Lower leg skin (tissue), 4 donors: ENCODE measurements at regions not wholly inside any gene's neighbourhood (a gene's known extent, or its start where the extent isn't known, plus 50 kb on each side); places are given as distances from the start of the nearest gene placed in this dataset.

ENCODE experiments used
- DNase-seq, 2 donors: peaks; one replicate each; pipeline ENCODE4 v3.0.0-alpha.2; 2019; ENCODE audit warnings: low spot score in 2 of 2
- H3K4me3 ChIP-seq: fragments of 200-600 bp; sonication (generic); 2 replicates; pipeline ENCODE4 v1.5.1; 2017; ENCODE audit warnings: mild to moderate bottlenecking, low read depth; ENCODE audit not compliant: poor library complexity, severe bottlenecking
- POLR2A ChIP-seq, 2 donors: fragments of 450-650 bp; IDR thresholded peaks; one replicate each; pipeline ENCODE4 v1.6.1; 2016 to 2017; ENCODE audit warnings: antibody characterized with exemption in 2 of 2, mild to moderate bottlenecking in 1 of 2, moderate library complexity in 1 of 2
- WGBS, 2 donors: methylation state at CpG; one replicate each; pipeline ENCODE4 v1.1.5; 2018; 5-methylcytosine and 5-hydroxymethylcytosine counted together
- intact Hi-C: fragments of 100-400 bp; cut with DNase I; formaldehyde crosslinking; loops from one replicate; pipeline ENCODE4 v1.15.0; 2023; ENCODE audit warnings: low total_unique reads
- TF ChIP-seq, protein P1 (sequence below), 3 donors: fragments of 450-650 bp; IDR thresholded peaks; one replicate each; pipeline ENCODE4 v1.5.1; 2016; ENCODE audit warnings: antibody characterized with exemption in 3 of 3, mild to moderate bottlenecking in 3 of 3, moderate library complexity in 2 of 3

DNA sequence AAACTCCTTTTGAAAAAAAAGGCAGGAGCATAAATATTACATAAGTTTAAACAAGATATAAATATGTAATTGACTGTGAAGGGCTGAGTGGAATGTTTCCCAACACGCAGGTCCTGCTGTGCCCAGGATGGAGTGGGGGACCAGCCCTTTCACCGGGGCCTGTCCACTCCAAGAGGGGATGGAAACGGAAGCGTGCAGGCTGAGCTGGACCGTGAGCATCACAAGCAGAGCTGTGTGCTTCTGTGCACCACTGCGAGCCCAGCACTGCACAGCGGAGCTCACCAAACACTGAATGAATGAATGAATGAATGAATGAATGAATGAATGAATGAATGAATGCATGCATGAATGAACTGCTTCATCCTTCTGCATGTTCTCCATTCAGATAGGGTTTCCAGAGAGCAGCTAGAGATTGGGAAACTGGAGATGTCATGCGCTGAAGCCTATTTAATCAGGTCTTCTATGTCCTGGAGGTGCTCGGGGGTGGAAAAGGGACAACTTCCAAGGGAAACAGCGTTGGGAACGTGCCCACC lies 157.7 kb downstream of the ANKRD60 start:
- TF ChIP-seq POLR2A (IDR thresholded peaks at IDR 0.05), result no peak
- TF ChIP-seq, protein P1, sequence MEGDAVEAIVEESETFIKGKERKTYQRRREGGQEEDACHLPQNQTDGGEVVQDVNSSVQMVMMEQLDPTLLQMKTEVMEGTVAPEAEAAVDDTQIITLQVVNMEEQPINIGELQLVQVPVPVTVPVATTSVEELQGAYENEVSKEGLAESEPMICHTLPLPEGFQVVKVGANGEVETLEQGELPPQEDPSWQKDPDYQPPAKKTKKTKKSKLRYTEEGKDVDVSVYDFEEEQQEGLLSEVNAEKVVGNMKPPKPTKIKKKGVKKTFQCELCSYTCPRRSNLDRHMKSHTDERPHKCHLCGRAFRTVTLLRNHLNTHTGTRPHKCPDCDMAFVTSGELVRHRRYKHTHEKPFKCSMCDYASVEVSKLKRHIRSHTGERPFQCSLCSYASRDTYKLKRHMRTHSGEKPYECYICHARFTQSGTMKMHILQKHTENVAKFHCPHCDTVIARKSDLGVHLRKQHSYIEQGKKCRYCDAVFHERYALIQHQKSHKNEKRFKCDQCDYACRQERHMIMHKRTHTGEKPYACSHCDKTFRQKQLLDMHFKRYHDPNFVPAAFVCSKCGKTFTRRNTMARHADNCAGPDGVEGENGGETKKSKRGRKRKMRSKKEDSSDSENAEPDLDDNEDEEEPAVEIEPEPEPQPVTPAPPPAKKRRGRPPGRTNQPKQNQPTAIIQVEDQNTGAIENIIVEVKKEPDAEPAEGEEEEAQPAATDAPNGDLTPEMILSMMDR (IDR thresholded peaks at IDR 0.05), result no peak
- WGBS, 2 donors, result 80 to 81% methylated on average over 11 of the region's 11 CpGs
- H3K4me3 ChIP-seq, result no peak overlapping the region
- intact Hi-C loops, result no loop called here
- DNase-seq, result peak; percentile 0 to 54

- WGBS, 2 donors, result 88 to 90% methylated on average over 16 of the region's 16 CpGs
- DNase-seq, result peak; percentile 7 to 62
- TF ChIP-seq POLR2A (IDR thresholded peaks at IDR 0.05), result no peak
- TF ChIP-seq, protein P1 (IDR thresholded peaks at IDR 0.05), result no peak
- intact Hi-C loops, result no loop called here
- no peak overlapping the region for H3K4me3 ChIP-seq
These were observed 158.4 kb downstream of the ANKRD60 start for GRCh38 chr20:58069796-58070663.

DNA sequence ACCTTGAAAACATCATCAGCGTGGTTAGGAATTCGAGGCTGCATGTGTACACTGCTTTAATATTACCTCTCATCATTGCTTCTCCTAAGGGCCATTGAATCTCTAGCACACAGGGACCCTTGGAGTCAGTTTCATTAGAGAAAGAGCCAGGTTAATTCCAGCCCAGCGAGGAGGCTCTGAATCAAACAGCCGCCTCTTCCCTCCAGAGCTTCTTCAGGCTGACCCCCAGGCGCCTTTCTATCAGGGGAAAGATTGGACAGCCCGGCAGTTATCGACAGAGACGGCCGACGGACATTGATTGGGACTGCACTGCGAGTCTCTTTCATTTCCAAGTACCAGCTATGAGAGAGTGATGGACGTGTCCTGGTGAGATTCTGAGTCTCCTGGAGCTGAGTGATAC lies 159.2 kb downstream of the ANKRD60 start:
- intact Hi-C loops, result no loop called here
- TF ChIP-seq POLR2A (IDR thresholded peaks at IDR 0.05), result no peak
- TF ChIP-seq, protein P1 (IDR thresholded peaks at IDR 0.05), result no peak
- DNase-seq, result peak; percentile 2 to 31
- no peak overlapping the region for H3K4me3 ChIP-seq
- WGBS, 2 donors, result 89 to 92% methylated on average over 12 of the region's 12 CpGs

- H3K4me3 ChIP-seq, result no peak overlapping the region
- intact Hi-C loops, result no loop called here
- TF ChIP-seq, protein P1 (IDR thresholded peaks at IDR 0.05), result no peak
- no peak for TF ChIP-seq POLR2A (IDR thresholded peaks at IDR 0.05)
- DNase-seq, result peak; percentile 2 to 59
- WGBS, 2 donors, result 59 to 77% methylated on average over 5 to 6 of the region's 6 CpGs
These were observed 162.7 kb downstream of the ANKRD60 start for GRCh38 chr20:58065508-58066361.

DNA sequence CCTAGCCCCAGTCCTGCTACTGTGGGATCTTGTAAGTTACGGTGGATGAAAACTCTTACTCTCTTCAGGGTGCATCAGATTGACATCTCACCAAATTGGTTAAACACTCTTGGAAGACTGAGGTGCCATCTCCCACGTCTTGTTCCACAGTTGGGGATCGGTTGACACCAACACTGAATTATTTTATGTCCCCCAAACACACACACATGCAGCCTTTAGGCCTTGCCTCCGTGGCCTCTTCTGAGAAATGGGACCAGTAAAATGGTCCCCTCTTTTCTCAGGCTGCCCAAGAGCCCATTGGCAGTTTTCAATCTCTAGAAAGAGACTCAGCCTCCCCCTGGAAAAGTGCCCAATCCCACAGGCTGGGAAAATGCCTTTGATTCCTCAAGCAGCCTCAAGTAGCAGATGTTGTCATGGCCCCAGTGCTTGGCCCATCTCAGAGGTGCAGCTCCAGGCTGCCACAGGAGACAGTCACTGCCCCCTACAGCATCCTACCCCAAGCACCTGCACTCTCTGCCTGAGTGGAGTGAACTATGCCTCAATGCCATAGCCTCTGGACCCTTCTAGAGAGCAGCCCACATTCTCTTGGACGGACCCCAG lies 163.9 kb downstream of the ANKRD60 start:
- TF ChIP-seq, protein P1 (IDR thresholded peaks at IDR 0.05), result no peak
- 90 to 92% methylated on average over 5 of the region's 5 CpGs for WGBS, 2 donors
- intact Hi-C loops, result no loop called here
- DNase-seq, result peak; percentile 5 to 64
- no peak overlapping the region for H3K4me3 ChIP-seq
